ENCODE measurements at regions not wholly inside any gene's neighbourhood (a gene's known extent, or its start where the extent isn't known, plus 50 kb on each side); places are given as distances from the start of the nearest gene placed in this dataset.

DNA sequence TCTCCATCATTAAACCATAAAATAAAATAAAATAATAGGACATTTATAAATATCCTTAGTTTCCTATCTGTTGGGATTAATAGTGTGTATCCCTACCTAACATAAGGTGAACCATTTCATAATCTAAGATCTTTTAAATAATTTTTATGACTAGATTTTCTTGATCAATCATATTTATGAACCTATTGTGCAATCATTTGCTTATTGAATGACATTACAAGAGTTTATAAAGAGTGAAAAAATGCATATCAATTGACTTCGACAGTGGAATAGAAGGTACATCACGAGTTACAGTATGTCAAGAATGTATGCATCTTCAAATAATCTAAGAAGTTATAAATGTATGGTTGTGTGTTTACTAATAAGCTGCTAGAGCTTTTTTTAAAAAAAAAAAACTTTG is 1554.8 kb upstream of the TMEFF2 start:
- DNase-seq (ENCODE audit: low read depth in 2 of 2): no peak

DNA sequence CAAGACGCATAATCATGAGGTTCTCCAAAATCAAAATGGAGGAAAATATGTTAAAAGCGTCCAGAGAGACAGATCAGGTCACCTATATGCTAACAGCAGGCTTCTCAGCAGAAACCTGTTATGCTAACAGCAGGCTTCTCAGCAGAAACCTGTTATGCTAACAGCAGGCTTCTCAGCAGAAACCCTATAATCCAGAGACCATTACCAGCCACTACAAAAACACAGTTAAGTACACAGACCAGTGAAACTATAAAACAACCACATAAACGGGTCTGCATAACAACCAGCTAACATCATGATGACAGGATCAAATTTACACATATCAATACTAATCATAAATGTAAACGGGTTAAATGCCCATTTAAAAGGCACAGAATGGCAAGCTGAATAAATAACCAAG is 1548.4 kb upstream of the TMEFF2 start:
- DNase-seq (ENCODE audit: low read depth in 2 of 2): no peak

GRCh38 chr2:193738892-193739291 is 1544.2 kb upstream of the TMEFF2 start:
- peak in 1 of 2 donors; percentile 0 for DNase-seq (ENCODE audit: low read depth in 2 of 2)

DNA sequence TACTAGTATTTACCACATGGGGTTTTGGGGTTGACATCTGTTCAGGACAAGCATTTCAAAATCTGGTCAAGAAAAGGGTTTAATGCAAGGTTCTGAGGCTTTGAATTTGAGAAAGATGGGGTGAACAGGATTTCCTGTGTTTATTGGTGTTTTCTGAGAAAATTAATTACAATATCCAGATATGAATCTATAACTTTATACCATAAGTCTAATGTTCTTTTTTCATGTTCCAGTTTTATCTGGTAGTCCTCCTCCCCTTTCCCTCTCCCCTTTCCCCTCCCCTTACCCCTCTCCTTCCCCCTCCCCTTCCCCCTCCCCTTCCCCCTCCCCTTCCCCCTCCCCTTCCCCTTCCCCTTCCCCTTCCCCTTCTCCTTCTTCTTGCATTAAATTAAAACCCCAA is 1518.2 kb upstream of the TMEFF2 start:
- DNase-seq (ENCODE audit: low read depth in 2 of 2): no peak

DNA sequence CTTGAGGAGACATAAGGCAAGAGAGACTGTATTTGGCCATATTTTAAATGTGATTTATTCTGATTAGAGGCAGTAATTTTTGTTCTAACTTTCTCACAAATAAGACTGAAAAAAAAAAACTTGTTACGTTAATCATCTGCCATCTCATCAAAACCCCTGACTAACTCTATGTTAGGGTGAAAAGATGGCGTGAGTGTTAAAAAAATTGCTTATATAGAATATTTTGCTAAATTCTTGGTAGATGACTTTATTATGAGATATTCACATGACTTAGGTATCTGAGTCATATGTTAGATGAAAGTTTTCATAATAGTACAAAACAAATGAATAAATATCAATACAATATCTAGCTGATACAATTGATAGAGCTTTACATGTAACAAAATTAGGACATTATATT is 1508.7 kb upstream of the TMEFF2 start:
- no peak for DNase-seq (ENCODE audit: low read depth in 2 of 2)

GRCh38 chr2:193701484-193701883 is 1506.8 kb upstream of the TMEFF2 start:
- no peak for DNase-seq (ENCODE audit: low read depth in 2 of 2)

DNA sequence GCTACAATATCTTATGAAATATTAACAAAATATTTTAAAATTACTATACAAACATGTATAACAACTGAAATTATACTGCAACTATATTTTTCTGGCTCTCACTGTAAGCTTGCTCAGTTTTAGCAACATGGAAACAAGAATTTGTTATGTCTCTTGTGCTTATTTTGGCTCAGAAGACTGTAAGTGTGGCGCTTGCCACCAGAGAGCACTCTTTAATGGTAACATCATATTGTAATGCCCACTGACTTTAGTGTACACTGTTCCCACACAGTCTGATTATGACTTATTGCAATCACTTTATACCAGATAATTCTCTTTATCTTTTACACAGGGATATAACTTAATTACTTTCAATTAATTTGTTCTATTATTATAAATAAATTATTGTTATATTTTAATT is 1500.6 kb upstream of the TMEFF2 start:
- no peak for DNase-seq (ENCODE audit: low read depth in 2 of 2)

DNA sequence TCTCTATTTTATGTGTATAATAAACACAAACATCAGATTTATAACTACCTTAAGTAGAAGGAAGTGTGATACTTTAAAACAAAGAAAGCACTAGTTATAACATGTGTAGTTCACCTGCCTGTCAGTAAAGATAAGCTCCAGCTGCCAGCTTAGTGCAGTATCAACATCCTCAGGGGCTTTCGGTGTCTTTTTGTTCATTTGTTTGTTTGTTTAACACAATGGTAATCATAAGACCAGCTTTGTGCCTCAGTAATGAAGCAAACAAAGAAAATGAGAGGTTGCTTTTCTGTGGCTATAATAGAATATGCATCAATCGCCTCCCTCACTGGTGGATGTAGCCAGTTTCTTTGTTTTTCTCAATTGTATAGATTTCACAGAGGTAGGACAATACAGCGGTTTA is 1499.0 kb upstream of the TMEFF2 start:
- DNase-seq (ENCODE audit: low read depth in 2 of 2): no peak

- no peak for DNase-seq (ENCODE audit: low read depth in 2 of 2)
Measured at GRCh38 chr2:193690572-193690971, 1495.8 kb upstream of the TMEFF2 start.

DNA sequence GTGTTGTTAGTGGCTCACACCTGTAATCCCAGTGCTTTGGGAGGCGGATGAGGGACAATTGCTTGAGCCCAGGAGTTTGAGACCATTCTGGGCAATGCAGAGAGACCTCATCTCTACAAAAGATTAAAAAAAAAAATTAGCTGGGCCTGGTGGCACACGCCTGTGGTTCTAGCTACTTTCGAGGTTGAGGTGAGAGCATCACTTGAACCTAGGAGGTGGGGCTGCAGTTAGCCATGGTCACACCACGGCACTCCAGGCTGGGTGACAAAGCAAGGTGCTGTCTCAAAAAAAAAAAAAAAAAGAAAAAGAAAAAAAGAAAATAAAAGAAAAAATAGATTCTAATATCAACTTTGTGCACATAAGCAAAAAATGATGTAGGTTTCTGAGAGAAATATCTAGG is 1492.5 kb upstream of the TMEFF2 start:
- no peak for DNase-seq (ENCODE audit: low read depth in 2 of 2)

DNA sequence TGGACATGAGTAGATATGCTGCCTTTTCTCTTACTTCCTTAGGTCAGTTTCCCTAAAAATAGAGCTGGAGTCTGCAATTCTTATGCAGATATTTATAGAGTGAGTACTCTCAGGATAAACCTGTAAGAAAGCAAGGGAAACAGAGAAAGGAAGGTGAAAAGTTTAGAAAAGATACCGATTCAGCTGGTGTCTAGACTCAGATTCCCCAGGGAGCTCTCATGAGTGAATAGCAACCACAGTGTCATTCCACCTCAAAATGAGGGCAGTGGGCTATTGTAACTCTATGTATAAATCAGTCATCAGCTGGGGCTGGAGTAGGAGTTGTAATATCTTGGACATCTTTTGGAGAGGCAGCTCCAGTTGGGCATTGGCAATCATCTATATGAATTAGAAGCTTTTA is 1485.1 kb upstream of the TMEFF2 start:
- DNase-seq (ENCODE audit: low read depth in 2 of 2): no peak

DNA sequence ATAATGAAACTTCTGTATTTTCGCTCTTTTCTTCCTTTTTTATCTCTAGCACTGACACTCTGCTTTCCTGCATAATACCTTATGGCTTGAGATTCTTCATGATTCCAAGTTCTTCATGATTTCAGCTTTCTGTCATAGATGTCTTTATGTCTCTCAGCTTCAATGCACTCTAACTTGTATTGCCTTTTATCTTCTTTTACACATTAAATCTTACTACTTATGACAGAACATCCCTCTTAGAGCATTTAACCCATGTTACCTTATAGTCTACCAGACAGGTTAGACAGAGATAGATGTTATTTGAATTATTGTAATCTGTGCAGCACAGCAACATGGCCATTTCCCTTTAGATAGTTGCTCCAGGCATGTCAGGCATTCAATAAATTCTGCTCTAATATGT is 1475.7 kb upstream of the TMEFF2 start:
- no peak for DNase-seq (ENCODE audit: low read depth in 2 of 2)

DNA sequence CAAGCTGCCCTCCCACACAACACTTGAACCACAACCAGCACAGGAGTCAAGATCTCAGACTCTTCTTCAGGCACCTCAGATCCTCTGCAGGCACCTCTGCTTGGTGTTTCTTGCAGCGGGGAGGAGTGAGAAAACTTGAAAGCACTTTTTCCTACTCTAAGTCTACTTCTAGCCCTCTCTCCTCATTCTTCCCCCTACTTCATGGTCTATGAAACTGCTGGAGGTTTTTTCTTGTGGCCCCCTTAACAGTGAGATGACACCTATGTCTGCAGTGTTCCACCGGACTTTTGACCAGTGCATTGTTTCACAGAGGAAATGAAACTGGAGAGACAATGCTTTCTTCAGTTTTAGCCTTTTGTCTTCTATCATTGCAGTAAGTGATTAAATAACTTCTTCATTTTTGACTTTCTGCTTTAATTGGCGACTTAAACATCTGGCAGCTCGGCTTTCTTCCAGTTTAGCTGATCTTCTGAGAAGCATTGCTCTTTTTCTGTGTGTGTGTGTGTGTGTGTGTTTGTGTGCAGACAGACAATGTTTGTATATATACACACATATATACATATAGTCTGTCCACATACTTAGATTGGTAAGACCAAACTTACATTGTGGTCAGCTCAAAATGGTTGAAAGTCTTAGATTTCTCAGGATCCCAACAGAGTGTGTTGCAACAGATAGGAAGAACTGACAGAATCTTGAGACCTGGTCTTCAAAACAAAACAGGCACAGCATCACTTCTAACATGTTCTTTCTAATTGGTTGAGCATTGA is 1474.0 kb upstream of the TMEFF2 start:
- no peak for DNase-seq (ENCODE audit: low read depth in 2 of 2)

DNA sequence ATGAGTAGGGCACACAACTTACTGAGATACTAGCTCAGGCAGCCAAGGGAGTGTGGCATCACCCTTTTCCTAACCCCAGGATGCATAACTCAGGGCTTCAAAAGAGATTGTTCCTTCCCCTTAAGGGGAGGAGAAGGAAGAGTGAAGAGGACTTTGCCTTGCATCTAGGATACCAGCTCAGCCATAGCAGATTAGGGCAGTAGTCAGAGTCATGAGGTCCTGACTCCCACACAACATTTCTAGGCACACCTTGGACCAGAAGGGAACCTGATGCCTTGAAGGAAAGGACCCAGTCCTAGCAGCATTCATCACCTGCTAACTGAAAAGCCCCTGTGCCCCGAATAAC is 1433.2 kb upstream of the TMEFF2 start:
- no peak for DNase-seq (ENCODE audit: low read depth in 2 of 2)

DNA sequence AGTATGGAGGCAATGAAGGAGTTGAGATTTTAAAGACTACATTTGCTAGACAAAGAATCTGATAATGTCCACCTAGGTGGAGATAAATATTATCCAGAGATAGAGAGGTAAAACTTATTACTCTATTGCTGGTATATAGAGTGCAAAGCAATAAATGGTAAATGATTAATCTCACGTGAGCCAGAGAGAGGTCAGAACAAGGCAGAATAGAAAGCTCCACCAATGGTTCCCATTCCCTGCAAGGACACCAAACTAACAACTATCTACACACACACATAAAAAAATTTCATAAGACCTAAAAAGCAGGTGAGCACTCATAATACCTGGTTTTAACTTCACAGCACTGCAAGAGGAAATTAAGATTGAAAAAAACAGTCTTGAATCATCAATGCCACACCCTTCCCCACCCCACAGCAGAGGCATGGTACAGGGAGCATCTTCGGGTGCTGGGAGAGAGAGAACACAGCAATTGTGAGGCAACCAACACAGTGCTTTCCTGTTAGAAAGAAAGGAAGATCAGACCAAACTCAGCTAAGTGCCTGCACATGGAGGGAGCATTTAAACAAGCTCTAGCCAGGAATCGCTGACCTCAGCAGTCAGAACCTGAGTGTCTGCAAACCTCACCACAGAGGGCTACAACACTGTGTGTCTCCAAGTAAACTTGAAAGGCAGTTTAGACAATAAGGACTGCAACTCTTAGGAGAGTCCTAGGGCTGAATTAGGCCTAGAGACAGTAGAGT is 1432.6 kb upstream of the TMEFF2 start:
- DNase-seq (ENCODE audit: low read depth in 2 of 2): no peak

DNA sequence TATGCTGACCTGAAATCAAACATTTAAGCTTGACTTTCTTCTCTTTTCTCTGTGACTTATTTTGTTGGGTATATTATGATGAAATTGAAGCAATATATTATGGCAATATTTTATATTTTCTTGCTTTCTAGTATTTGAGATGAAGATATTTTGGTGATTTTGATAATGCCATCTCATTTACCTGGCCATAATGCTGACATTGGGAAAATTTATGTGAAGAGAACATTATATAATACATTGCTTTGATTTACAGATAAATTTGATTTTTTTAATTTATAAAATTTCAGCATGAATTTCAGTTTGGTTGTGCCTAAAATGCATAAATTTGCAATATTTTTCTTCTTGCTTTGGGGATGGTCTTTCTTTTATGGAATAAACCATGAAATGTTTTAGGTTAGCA is 1413.7 kb upstream of the TMEFF2 start:
- no peak for DNase-seq (ENCODE audit: low read depth in 2 of 2)

DNA sequence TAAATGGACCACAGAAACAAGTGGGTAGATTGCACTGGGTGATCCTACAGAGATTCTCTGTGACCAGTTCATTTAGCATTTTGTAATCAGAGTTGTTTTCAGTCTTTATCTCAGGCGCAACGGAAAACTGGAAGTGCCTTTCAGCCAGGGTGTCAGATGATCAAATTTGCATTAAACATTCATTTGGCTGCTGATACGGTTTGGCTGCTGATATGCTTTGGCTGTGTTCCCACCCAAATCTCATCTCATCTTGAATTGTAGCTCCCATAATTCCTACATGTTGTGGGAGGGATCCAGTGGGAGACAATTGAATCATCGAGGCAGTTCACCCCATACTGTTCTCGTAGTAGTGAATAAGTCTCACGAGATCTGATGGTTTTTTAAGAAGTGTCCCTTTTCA is 1396.1 kb upstream of the TMEFF2 start:
- no peak for DNase-seq (ENCODE audit: low read depth in 2 of 2)

GRCh38 chr2:193584522-193584938 is 1389.8 kb upstream of the TMEFF2 start:
- DNase-seq (ENCODE audit: low read depth in 2 of 2): no peak

DNA sequence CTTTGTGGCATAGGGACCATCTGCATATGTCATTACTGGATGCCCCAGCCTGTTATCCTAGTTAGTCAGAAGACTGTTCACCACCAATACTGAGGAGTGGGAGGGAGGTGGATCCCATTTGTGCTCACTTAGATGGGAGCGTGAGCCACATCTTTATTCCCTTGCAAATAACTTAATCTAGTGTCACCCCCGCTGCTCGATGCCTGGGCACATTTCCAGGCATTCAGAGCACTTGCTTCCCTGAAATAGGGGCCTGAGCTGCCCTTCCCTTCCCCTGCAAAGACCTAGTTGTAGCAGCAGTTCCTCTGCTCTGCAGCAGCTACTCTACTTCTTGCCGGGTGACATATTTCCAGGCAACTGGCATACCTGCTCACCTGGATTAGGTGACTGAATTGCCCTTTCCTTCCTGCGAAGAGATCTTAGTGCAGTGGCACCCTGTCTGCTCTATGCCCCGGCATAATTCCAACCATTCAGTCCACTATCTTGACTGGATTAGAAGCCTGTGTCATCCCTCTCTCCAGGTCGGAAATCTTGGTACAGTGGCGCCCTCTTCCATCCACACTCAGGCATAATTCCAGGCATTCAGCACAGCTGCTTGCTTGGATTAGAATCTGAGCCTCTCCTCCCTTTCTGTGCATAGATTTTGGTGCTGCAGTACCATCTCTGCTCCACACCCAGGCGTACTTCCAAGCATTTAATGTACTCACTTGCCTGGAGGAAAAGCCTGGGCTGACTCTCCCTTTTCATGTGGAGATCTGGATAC is 1389.1 kb upstream of the TMEFF2 start:
- no peak for DNase-seq (ENCODE audit: low read depth in 2 of 2)

DNA sequence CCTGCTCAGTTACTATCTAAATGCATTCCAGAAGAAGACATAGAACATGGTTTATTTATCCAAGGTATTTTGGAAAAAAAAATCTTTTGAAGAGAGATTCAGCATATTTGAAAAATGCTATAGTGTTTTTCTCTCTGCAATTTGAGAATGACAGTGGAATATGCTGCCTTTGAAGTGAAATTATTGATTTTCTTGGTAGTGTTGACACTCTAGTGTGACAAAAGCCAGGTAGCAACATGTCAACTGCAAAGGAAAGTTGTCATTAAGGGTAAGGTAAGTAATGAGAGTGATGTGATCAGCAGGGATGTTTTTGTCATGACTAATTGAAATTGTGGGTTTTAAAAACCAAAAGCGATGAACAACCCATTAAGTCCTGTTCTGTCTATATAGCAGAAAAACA is 1387.1 kb upstream of the TMEFF2 start:
- no peak for DNase-seq (ENCODE audit: low read depth in 2 of 2)

DNA sequence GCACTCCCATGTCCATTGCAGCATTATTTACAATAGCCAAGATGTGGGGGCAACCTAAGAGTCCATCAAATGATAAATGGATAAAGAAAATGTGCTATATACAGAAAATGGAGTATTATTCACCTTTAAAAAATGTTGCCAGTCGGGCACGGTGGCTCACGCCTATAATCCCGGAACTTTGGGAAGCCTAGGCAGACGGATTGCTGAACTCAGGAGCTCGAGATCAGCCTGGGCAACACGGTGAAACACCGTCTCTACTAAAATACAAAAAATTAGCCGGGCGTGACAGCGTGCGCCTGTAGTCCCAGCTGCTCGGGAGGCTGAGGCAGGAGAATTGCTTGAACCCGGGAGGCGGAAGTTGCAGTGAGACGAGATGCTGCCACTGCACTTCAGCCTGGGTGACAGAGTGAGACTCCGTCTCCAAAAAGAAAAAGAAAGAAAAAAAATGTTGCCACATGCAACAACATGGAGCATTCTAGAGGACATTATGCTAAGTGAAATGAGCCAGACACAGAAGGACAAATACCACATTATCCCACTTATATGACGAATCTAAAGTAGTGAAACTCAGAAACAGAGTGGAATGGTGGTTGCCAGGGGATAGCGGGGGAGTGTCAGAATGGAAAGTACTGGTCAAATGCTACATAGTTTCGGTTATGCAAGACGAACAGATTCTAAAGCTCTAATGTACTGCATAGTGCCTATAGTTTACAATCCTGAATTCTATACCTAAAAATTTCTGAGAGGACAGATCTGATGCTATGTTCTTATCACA is 1385.6 kb upstream of the TMEFF2 start:
- no peak for DNase-seq (ENCODE audit: low read depth in 2 of 2)

DNA sequence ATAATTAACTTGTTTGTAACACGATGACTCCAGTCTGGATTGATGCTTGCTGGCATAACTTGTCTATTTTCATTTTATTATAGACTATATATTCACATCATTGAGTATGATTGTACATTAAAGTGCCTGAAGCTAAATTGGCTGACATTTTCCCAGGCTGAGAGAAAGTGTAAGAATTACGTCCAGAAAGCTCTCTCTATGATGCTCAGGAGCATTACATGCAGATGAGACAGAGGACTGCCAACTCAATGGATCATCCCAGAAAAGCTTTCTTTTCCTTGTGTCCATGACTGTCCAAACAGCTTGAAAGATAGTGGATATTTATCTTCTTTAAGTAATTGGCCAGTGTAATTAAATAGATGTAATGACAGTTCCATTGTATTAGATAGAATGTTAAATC is 1372.2 kb upstream of the TMEFF2 start:
- no peak for DNase-seq (ENCODE audit: low read depth in 2 of 2)
